ENCODE measurements at regions not wholly inside any gene's neighbourhood (a gene's known extent, or its start where the extent isn't known, plus 50 kb on each side); places are given as distances from the start of the nearest gene placed in this dataset.

DNA sequence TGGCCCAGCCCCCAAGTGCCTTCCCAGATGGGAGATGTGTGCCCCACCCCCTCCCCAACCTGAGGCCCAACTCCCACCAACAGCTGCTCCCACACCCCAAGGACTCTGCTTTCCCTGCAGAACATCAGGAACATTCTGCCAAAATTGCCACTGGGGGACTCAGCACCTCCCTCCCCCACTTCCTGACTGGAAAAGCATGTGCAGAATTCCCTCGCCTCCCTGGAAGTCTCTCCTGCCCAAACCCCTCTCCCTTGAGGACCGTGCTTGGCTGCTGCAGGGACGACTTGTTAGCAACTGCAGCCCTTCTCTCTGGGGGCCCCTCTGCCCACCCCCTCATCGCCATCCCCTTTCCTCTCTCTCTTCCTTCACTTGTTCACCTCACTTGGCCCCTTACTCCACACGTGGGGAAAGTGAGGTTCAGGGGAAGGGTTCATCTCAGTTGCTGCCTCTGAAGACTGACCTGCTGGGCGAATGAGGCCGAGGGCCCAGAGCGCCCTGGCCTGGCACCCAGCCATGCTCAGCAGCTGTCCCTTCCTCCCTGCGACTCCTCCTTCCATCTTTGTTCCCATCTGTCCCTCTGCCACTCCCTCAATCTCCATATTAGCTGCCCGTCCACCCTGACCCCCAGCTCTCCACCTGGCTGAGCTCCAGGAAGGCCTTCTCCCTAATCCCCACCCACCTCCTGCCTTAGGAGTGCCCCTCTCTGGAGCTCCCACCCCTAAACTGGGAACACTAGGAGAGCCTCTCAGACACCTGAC lies 105.1 kb downstream of the CHST1 start:
- TF ChIP-seq POLR2A (IDR thresholded peaks at IDR 0.05) (no peak), POLR2AphosphoS5 (IDR thresholded peaks at IDR 0.05; ENCODE audit: insufficient read depth in 1 of 2, low read depth in 1 of 2) (no peak)
- TF ChIP-seq, protein P1, sequence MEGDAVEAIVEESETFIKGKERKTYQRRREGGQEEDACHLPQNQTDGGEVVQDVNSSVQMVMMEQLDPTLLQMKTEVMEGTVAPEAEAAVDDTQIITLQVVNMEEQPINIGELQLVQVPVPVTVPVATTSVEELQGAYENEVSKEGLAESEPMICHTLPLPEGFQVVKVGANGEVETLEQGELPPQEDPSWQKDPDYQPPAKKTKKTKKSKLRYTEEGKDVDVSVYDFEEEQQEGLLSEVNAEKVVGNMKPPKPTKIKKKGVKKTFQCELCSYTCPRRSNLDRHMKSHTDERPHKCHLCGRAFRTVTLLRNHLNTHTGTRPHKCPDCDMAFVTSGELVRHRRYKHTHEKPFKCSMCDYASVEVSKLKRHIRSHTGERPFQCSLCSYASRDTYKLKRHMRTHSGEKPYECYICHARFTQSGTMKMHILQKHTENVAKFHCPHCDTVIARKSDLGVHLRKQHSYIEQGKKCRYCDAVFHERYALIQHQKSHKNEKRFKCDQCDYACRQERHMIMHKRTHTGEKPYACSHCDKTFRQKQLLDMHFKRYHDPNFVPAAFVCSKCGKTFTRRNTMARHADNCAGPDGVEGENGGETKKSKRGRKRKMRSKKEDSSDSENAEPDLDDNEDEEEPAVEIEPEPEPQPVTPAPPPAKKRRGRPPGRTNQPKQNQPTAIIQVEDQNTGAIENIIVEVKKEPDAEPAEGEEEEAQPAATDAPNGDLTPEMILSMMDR (IDR thresholded peaks at IDR 0.05) = no peak

Measured in vagina (tissue), 2 donors.